RPMI8226 (cell line): ENCODE measurements at regions not wholly inside any gene's neighbourhood (a gene's known extent, or its start where the extent isn't known, plus 50 kb on each side); places are given as distances from the start of the nearest gene placed in this dataset.
"Not testable (repeated sequence)": the region's sequence is repeated elsewhere in the genome, so short reads cannot be mapped to it uniquely, and the experiment has no call there.

Source experiments
- DNase-seq: peaks from one replicate; pipeline ENCODE4 v3.0.0-alpha.2; 2015

DNA sequence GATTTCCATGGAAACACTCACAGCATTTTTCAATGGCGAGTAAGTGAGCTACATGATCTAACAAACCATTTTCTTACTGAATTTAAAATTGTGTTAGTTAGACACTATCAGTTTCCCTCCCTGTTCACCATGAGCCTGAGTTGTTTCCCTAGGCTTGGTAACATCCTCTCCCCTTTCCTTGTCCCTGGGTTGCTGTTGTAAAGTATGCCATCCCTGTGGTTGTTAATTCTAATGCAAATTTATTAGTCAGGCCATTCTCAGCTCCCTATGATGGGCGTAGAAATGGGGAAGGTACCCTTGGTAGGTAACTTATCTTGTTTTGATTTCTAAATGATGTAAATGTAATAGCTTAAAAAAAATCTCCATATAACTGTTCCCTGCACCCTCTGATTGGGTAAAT is 143.0 kb downstream of the SPATA31A6 start:
- not testable (repeated sequence) for DNase-seq

DNA sequence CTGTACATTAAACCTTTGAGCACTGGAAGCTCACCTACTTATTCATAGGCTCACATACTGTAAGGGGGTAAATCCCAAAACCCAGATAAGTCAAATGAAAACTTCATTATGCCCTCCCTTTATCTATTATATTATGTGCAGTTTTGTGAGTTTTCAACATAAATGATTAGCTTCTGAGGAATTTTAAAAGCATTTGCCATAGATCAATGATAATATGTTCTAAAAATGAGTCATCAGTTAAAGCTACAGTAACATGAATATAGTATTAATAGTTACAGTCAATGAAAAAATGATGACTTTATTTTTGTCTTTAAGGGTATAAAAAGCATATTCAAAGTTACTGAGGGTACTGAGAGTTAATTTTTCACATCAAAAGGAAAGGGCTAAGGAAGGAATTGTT is 151.9 kb downstream of the SPATA31A6 start:
- DNase-seq = not testable (repeated sequence)

GRCh38 chr9:42335984-42336657 is 152.7 kb downstream of the SPATA31A6 start:
- DNase-seq = not testable (repeated sequence)

DNA sequence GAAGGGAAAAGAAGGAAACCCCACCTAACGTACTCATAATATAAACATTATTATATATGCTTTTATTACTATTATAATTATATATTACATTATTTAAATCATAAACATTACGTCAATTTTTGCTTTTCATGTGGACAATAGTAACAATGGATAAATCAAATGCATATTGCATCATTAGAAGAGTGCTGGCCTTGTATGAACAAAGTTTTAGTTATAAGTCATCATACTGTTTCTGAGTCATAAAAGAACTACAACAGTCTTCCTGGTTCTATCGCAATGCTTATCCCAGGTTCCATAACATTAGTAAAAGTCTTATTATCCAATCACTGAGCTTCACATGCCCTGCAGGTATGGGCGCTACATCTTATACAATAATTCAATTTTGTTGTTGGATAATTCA is 154.8 kb downstream of the SPATA31A6 start:
- DNase-seq = not testable (repeated sequence)

DNA sequence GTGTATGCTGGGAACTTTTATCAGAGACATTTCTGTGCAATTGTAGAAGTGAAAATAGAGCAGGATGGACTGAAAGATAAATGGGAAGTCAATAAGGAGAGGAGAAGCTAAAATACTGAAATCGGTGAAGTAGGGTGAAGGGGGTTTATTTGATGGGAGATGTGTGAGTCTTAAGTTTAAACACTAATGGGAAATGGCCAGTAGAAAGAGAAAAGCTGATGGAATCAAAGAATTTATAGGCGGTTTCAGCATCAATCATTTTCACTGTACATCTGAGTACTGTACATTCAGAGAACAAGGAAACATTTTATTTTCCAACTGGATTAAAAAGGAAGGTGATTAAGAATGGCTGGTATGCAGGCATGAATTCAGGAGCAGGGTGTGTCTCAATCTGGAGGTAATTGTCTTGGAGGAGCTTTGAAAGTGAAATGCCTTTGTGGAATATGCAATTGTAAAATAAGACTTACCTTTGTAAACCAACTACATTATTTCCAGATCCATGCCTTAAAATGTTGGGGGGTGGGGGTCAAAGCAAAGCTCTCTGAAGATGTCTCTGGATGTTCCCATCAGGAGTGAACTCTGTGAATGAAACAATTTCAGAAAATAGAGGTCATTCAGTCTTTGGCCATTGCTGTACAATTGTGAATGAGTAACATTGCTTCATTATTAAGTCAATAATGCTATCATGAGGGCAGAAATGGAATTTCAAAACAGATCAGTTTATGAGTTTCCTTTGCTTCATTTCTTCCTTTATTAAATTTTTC is 156.4 kb downstream of the SPATA31A6 start:
- not testable (repeated sequence) for DNase-seq

DNA sequence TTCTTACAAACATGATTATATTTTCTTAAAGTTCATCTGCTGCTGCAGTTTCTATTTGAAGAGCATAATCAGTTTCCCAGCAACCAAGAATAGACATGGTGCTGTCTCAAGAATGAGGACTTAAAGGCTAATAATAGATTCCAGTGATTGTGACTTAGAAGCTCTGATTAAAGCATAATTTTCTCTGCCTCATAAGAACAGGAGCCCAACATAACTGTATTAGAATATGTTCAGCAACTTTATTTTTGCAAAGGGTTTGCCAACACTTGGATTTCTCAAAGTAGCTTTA is 156.9 kb downstream of the SPATA31A6 start:
- not testable (repeated sequence) for DNase-seq

DNA sequence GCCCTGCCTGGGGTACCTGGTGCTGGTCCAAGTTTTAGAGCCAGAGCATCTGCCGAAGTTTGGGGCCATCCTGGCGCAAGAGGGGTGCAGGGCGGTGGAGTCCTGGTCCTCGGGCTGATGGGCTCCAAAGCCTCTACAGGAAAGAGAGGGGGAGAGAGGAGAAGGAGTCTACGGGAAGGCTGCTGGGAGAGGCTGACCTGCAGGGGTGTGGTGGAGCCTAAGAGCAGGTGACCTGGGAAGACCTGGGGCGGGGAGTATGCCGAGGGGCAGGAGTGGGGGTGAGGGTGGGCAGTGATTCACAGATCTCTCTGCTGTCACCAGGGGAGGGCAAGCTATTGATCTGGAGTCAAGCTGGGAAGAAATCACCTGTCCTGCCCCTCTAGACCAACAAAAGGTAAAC is 158.4 kb downstream of the SPATA31A6 start:
- not testable (repeated sequence) for DNase-seq

- not testable (repeated sequence) for DNase-seq
These were observed 158.8 kb downstream of the SPATA31A6 start for GRCh38 chr9:42342297-42342696.

DNA sequence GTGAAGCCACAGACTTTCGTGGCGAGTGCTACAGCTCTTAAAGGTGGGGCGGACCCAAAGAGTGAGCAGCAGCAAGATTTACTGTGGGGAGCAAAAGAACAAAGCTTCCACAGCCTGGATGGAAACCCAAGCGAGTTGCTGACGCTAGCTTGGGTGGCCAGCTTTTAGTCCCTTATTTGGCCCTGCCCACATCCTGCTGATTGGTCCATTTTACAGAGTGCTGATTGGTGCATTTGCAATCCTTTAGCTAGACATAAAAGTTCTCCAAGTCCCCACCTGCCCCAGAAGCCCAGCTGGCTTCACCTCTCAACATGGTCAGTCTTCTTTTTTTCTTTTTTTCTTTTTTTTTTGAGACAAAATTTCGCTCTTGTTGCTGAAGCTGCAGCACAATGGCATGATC is 161.0 kb downstream of the SPATA31A6 start:
- not testable (repeated sequence) for DNase-seq

DNA sequence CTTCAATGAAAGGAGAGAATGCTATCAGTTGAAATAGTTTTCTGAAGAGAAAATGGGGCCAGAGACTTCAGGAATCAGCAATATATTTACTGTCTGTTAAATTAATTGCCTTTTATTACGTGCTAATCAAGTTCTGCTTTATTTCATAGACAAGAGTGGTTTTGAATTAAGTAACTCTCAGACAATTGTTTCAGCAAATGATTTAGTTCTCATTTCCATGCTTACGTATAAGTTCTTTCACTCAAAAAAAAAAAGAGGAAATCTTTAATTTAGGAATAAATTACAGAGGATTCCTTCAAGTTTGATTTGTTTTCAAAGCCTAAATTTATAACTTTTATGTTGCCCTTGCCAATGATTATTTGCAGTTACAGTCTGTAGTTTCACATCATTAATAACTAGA is 163.5 kb downstream of the SPATA31A6 start:
- DNase-seq = not testable (repeated sequence)

DNA sequence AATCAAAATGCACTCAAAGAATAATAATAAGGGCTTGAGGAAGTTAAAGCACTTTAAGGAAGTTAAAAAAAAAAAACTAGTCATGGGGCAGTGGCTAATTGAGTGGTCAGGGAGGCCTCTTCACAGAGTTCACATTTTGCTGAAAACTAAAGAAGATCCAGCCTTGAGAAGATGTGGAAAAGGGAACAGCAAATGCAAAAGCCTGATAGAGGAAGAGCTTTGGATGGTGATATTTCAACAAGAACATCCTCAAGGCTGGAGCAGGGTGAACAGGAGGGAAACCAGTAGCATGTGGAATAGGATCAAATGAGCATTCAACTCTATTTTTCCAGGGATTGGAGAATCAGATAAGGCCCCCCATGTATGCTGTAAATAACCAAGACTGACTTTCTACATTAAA is 165.7 kb downstream of the SPATA31A6 start:
- not testable (repeated sequence) for DNase-seq

DNA sequence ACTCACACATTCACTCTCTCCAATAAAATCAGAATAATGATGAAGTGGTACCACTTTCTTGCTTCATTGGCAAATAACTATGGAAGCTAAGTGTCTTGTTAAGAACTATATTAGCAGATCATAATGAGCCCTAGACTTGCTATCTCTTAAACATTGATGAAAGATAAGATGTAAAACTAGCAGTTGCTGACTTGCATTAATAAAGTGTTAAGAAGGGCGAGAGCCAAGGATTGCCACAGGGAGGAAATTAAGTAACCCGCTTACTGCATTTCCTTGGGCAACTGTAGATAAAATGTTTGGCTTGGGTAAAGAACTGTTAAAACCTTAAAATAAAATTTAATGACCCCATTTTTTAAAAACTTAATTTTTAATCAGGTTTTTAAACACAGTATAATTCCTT is 167.0 kb downstream of the SPATA31A6 start:
- DNase-seq = not testable (repeated sequence)

GRCh38 chr9:42357604-42358373 is 174.3 kb downstream of the SPATA31A6 start:
- not testable (repeated sequence) for DNase-seq

DNA sequence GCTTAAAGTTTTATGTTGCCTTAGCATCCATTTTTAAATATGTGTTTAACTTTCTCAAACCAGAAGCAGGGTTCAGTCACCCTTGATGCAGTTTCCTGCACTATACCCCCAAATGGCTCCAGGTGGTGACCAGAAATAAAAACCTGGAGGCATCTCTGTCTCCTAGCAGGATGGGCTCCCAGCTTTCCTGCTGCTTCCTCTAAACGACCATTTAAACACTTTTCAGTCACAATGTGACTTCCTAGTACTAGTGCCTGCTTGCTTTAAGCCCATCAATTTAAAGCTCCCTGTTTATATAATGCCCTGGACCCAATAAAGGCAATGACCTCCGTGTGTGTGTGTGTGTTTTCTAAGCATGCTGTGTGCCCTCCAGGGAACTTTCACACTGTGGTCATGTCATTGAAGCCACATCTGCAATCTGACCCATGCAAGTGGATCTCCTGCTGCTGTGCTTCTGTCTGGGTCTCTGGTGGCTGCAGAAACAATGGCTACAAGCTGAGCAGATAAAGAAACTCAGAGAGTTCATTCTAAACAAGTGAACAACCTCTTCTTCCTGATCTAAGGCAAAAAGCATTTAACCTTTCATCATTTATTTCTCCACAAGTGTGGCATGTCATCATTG is 175.3 kb downstream of the SPATA31A6 start:
- DNase-seq = not testable (repeated sequence)

GRCh38 chr9:42364410-42365243 is 181.2 kb downstream of the SPATA31A6 start:
- DNase-seq = not testable (repeated sequence)

DNA sequence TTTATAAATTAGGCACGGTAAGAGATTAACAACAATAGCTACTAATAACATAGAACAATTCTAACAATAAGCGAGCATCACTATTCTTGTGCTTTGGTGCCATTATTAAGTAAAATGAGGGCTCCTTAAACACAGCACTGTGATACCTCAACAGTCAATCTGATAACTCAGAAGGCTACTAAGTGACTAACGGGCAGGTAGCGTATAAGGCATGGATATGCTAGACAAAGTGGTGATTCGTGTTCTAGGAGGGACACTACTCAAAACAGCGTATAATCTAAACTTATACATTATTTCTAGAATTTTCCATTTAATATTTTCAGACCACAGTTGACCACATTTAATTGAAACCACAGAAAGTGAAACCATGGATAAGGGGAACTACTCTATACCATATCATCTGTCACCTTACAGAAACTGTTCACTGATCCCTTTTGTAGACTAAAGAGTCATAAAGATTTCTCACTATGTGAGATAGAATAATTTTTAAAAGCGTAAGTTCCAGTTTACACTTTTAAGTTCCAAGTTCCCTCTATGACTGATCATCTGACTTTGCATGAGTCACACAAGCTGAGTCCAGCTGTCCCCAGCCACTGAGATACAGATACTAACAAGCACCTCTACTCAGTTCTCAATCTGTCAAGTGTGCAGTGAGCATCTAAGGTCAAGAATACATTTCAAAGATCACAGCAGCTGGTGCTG is 181.9 kb downstream of the SPATA31A6 start:
- not testable (repeated sequence) for DNase-seq

DNA sequence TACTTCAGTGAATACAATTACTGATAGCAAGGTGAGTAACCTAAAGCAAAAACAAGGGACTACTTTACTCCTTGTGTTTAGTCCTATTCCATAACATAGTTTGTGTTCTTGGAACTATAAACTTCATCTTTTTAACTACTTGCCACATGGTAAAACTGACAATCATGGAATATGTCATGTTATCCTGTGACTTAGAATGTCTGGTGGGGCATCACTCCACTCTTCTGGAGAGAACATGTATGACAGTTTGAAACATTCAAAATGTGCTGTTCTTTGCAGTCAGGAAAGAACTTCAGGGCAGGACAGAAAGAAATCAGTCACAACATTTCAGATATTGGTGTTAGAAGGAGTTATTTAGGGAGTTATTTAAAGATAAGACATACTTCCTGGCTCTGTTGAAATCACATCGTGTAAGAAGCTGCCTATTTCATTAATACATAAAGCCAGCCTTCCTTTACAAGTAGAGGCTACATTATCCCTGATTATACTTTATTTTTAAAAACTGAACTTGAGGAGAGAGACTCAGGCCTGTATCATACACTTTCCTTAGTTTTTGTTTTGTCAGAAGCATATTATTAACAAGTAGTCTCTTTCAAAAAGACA is 184.9 kb downstream of the SPATA31A6 start:
- DNase-seq = not testable (repeated sequence)

- not testable (repeated sequence) for DNase-seq
These were observed 186.7 kb downstream of the SPATA31A6 start for GRCh38 chr9:42370172-42370571.

GRCh38 chr9:42371417-42371816 is 188.0 kb downstream of the SPATA31A6 start:
- not testable (repeated sequence) for DNase-seq

DNA sequence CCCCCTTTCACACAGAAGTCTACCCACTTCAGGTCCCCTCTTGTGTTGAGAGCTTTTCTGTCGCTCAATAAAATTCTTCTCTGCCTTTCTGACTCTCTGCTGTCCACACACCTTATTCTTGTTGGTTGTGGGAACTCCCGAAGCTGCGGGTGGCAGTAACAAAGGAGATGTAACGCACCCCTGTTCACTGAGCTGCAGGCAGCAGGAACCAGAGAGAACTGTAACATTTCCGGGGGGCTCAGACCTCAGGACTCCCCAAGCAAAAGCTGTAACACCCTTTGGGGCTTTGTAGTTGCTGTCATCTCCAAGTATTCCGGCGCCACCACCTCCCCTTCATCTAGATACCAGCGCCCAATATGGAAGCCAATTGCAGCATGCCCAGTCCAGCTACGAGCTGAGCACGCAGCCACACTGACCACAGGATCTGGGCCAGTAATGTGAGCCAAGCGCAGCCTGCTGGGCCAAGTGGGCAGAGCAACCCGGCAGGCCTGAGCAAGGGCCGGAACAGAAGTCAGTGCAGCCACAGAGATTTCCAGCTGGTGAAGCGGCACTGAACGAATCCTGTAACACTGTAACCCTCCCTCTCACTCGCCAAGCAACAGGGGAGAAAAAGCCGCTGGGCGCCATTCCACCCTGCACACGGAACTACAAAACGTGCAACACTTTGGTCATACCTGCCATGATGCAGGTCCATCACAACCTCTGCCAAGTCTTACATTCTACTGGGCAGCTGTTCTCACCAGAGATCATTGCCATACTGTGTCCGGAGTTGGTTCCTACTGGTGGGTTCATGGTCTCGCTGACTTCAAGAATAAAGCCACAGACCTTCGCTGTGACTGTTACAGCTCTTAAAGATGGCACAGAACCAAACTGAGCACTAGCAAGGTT is 194.3 kb downstream of the SPATA31A6 start:
- DNase-seq = not testable (repeated sequence)
